Left ventricle myocardium inferior (tissue), 1 donor: ENCODE measurements at regions not wholly inside any gene's neighbourhood (a gene's known extent, or its start where the extent isn't known, plus 50 kb on each side); places are given as distances from the start of the nearest gene placed in this dataset.

Source experiments
- DNase-seq: peaks from one replicate; pipeline ENCODE4 v3.0.0-alpha.2; 2020
- H3K27ac ChIP-seq: fragments of 200-600 bp; replicated peaks from 2 replicates; pipeline ENCODE4 v1.8.0; 2021
- H3K27me3 ChIP-seq: fragments of 200-600 bp; 2 replicates; pipeline ENCODE4 v1.8.0; 2021; ENCODE audit warnings: low read depth
- H3K36me3 ChIP-seq: fragments of 200-600 bp; 2 replicates; pipeline ENCODE4 v1.8.0; 2021
- H3K4me1 ChIP-seq: fragments of 200-600 bp; 2 replicates; pipeline ENCODE4 v1.8.0; 2021
- H3K4me3 ChIP-seq: fragments of 200-600 bp; 2 replicates; pipeline ENCODE4 v1.8.0; 2021; ENCODE audit warnings: mild to moderate bottlenecking, moderate library complexity
- H3K9me3 ChIP-seq: fragments of 200-600 bp; replicated peaks from 2 replicates; pipeline ENCODE4 v1.8.0; 2021
- intact Hi-C: fragments of 100-400 bp; cut with micrococcal nuclease; formaldehyde crosslinking; loops from one replicate; pipeline ENCODE4 v1.11.0; 2022
- TF ChIP-seq, protein P1 (sequence below): fragments of 200-600 bp; IDR thresholded peaks from 2 replicates; pipeline ENCODE4 v1.8.0; 2021; ENCODE audit warnings: antibody characterized with exemption, mild to moderate bottlenecking, borderline replicate concordance
- donor health status: DM: no; HTN: yes; CAD: no; lungs with severe emphysema.

DNA sequence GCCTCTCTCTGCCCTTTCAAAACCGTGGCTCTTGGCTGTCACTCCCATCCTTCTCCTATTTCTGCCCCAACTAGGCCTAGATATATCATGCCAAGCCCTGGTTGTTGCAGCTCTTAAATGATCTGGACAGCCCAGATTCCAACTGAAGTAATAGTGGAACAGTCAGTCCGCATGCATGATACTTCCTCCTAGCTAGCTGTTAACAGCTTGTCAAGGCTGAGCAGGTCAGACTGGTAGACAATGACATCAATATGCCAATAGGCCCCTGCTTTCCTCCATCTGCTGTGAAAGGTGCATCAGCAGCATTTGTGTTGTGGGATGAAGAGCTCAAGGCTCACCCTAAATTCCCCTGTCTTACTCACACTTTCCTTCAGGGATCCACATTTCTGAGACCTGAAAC, 527.7 kb upstream of the TGFBR2 start:
- Histone ChIP-seq H3K4me1 (no peaks in the 10 kb centered on the region), H3K27ac (no peak overlapping the region), H3K9me3 (peaks cover 9% of the 10 kb centered on the region), H3K4me3 (no peak overlapping the region), H3K27me3 (no peaks in the 10 kb centered on the region), H3K36me3 (no peaks in the 10 kb centered on the region)
- DNase-seq: no peak
- TF ChIP-seq, protein P1, sequence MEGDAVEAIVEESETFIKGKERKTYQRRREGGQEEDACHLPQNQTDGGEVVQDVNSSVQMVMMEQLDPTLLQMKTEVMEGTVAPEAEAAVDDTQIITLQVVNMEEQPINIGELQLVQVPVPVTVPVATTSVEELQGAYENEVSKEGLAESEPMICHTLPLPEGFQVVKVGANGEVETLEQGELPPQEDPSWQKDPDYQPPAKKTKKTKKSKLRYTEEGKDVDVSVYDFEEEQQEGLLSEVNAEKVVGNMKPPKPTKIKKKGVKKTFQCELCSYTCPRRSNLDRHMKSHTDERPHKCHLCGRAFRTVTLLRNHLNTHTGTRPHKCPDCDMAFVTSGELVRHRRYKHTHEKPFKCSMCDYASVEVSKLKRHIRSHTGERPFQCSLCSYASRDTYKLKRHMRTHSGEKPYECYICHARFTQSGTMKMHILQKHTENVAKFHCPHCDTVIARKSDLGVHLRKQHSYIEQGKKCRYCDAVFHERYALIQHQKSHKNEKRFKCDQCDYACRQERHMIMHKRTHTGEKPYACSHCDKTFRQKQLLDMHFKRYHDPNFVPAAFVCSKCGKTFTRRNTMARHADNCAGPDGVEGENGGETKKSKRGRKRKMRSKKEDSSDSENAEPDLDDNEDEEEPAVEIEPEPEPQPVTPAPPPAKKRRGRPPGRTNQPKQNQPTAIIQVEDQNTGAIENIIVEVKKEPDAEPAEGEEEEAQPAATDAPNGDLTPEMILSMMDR: no peak
- intact Hi-C loops: no loop called here

DNA sequence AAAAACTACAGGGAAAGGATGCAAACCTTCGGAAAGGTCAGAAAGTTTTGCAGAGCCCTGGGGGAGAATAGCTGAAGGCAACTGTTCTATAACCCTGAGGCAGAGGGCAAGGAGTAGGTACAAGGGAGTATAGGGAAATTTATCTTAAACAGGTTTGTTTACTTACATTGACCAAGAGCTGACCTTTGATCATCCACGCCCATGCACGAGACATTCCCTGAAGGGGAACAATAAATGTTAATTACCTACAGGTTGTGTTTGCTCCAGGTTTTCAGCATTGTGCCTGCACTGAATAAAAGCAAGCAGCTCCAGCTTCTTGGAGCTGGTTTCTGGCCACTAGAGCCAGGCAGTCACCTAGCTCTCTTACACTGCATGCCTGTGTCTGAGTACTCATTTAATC, 524.5 kb upstream of the TGFBR2 start:
- Histone ChIP-seq H3K27ac (no peak overlapping the region), H3K27me3 (no peaks in the 10 kb centered on the region), H3K4me1 (no peaks in the 10 kb centered on the region), H3K36me3 (no peaks in the 10 kb centered on the region), H3K4me3 (no peak overlapping the region), H3K9me3 (no peaks in the 10 kb centered on the region)
- no peak for DNase-seq
- intact Hi-C loops: no loop called here
- TF ChIP-seq, protein P1: no peak

DNA sequence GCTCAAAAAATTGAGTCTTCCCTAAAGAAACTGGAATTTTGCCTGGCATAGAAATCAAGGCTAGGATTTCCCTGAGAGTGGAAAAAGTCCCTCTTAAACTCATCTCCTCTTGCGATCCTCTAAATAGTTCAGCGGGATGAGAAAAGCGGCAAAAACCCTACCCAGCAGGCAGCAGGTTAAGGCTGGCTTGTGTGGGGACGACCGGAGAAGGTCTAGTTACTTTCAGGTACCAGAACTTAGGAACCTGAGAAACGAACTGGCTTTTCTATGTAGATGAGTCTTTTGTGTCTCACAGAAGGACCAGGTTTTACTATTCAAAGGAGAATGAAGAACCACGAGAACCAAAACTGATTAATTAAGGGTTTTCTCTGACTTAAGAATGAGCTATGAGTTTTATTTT, 523.7 kb upstream of the TGFBR2 start:
- H3K27me3 ChIP-seq: no peaks in the 10 kb centered on the region
- no peak overlapping the region for H3K4me3 ChIP-seq
- intact Hi-C loops: no loop called here
- no peaks in the 10 kb centered on the region for H3K4me1 ChIP-seq
- TF ChIP-seq, protein P1: no peak
- H3K9me3 ChIP-seq: no peaks in the 10 kb centered on the region
- H3K36me3 ChIP-seq: no peaks in the 10 kb centered on the region
- no peak overlapping the region for H3K27ac ChIP-seq
- no peak for DNase-seq

DNA sequence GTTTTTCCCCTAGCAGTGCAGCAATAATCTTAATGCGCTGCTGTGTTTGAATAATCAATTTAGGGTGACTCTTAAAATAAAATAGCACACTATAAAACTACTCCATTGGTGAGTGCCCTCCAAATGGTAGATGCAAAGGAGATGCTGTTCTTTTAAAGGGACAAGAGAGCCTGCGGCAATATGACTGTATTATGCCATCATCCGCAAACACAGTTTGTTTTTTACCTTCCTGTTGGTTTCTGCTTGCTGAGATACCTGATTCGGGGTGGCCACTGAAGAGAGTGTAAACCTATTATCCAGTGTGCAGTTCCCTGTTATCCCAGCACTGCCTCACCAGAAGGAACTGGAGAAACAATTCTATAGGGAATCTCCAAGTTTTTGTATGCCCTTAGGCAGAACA, 523.1 kb upstream of the TGFBR2 start:
- Histone ChIP-seq H3K9me3 (no peaks in the 10 kb centered on the region), H3K36me3 (no peaks in the 10 kb centered on the region), H3K4me3 (no peak overlapping the region), H3K27ac (no peak overlapping the region), H3K27me3 (no peaks in the 10 kb centered on the region), H3K4me1 (no peaks in the 10 kb centered on the region)
- intact Hi-C loops: no loop called here
- no peak for DNase-seq
- TF ChIP-seq, protein P1: no peak

DNA sequence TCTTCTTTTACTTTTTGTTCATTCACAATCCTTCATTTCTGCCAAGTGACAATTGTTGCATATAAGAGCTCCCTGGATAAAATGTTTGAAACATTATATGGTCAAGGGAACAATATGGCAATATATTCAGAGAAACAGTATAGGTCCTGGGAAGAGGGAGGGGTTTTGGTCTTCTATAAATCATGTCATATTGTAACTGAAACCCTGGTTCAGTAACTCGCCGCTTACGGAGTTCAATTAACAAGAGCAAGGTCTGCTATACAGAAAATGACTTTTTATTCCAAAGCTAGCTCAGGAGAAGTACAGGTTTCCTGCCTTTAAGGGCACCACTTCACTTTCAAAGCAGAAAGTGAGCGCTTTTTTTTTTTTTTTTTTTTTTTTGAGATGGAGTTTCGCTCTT, 522.1 kb upstream of the TGFBR2 start:
- Histone ChIP-seq H3K36me3 (no peaks in the 10 kb centered on the region), H3K27me3 (no peaks in the 10 kb centered on the region), H3K4me1 (no peaks in the 10 kb centered on the region), H3K4me3 (no peak overlapping the region), H3K9me3 (no peaks in the 10 kb centered on the region), H3K27ac (no peak overlapping the region)
- DNase-seq: no peak
- intact Hi-C loops: no loop called here
- TF ChIP-seq, protein P1: no peak

DNA sequence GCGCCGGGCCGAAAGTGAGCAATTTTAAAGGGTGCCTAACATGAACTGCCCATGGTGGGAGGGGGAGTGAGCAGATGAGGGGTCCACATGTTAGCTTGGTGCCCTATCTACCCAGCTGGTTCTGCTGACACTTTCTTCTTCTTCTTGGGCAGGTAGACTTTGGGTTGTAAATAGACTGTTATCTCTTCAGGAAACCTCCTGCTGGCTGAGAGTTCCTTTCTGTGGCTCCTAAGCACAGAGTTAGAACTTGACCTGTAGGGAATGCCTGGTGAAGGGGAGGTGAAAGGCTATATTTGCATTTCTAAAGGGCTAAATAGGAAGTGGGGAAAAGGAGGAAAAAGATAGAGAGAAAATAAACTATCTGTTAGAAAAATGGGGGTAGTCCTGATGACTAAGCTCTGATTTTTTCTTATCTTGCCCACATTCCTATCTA, 521.4 kb upstream of the TGFBR2 start:
- intact Hi-C loops: no loop called here
- Histone ChIP-seq H3K27ac (no peak overlapping the region), H3K4me1 (no peaks in the 10 kb centered on the region), H3K36me3 (no peaks in the 10 kb centered on the region), H3K27me3 (no peaks in the 10 kb centered on the region), H3K4me3 (no peak overlapping the region), H3K9me3 (no peaks in the 10 kb centered on the region)
- no peak for DNase-seq
- TF ChIP-seq, protein P1: no peak
